H1 (cell line): ENCODE measurements at regions not wholly inside any gene's neighbourhood (a gene's known extent, or its start where the extent isn't known, plus 50 kb on each side); places are given as distances from the start of the nearest gene placed in this dataset.

ENCODE experiments used
- CTCF ChIA-PET: fragments of 300-600 bp; sonication (Branson Sonifier 250); formaldehyde crosslinking; loops from one replicate; lab custom pipeline; 2021; ENCODE audit not compliant: partially characterized antibody; lab: Charles Lee
- POLR2A ChIA-PET: fragments of 300-600 bp; sonication (Branson Sonifier 250); formaldehyde crosslinking; loops from one replicate; lab custom pipeline; 2021; ENCODE audit warnings: inconsistent platforms; ENCODE audit not compliant: partially characterized antibody; lab: Charles Lee
- DNase-seq, 2 experiments: peaks; one replicate each; pipeline versions ENCODE4 v3.0.0 to v3.0.0-alpha.2; 2010 to 2022; ENCODE audit warnings: low spot score in 2 of 2, low read depth in 1 of 2, mixed read lengths in 1 of 2
- FAIRE-seq: peaks from 2 replicates; lab custom pipeline; 2011; peaks lifted over from hg19 to GRCh38; lab: Jason Lieb, UNC
- H2AFZ ChIP-seq: 2 replicates; pipeline ENCODE4 v1.8.1; 2012; ENCODE audit warnings: low read length, inconsistent platforms
- H2AK5ac ChIP-seq: 2 replicates; pipeline ENCODE4 v1.6.1; 2013; ENCODE audit warnings: low read depth, low read length
- H2BK120ac ChIP-seq: replicated peaks from 2 replicates; pipeline ENCODE3; 2013; ENCODE audit warnings: low read depth, low read length, inconsistent platforms
- H2BK12ac ChIP-seq: 2 replicates; pipeline ENCODE4 v1.6.1; 2013; ENCODE audit warnings: low read depth, low read length
- H2BK15ac ChIP-seq: 2 replicates; pipeline ENCODE4 v1.6.1; 2013; ENCODE audit warnings: low read length
- H2BK20ac ChIP-seq: 2 replicates; pipeline ENCODE4 v1.6.1; 2013; ENCODE audit warnings: low read length
- H2BK5ac ChIP-seq: 2 replicates; pipeline ENCODE4 v1.6.1; 2013; ENCODE audit warnings: low read depth, low read length
- H3K14ac ChIP-seq: 2 replicates; pipeline ENCODE4 v1.6.1; 2013; ENCODE audit warnings: inconsistent platforms; ENCODE audit not compliant: insufficient read length
- H3K18ac ChIP-seq: 2 replicates; pipeline ENCODE4 v1.6.1; 2013; ENCODE audit warnings: low read length; ENCODE audit errors: extremely low read depth
- H3K23ac ChIP-seq: 2 replicates; pipeline ENCODE4 v1.6.1; 2013; ENCODE audit warnings: inconsistent platforms; ENCODE audit not compliant: insufficient read length
- H3K23me2 ChIP-seq: 2 replicates; pipeline ENCODE4 v1.6.1; 2013; ENCODE audit warnings: low read depth, low read length
- H3K27ac ChIP-seq: 2 replicates; pipeline ENCODE4 v1.6.1; 2011; ENCODE audit warnings: low read depth, low read length, inconsistent platforms
- H3K27me3 ChIP-seq, 4 experiments: replicated peaks in 1 of 4; 1 replicate in 1 of 4; 2 replicates in 3 of 4; pipeline versions ENCODE4 v1.6.1 to v1.8.1; 2011 to 2013; ENCODE audit warnings: low read length in 3 of 4, mild to moderate bottlenecking in 3 of 4, inconsistent platforms in 2 of 4, mixed read lengths in 2 of 4, moderate library complexity in 1 of 4; ENCODE audit not compliant: control insufficient read depth in 3 of 4, insufficient read depth in 3 of 4; ENCODE audit errors: extremely low read depth in 1 of 4
- H3K36me3 ChIP-seq, 4 experiments: 2 replicates each; pipeline versions ENCODE4 v1.6.1 to v1.8.1; 2011 to 2013; ENCODE audit warnings: mild to moderate bottlenecking in 4 of 4, low read length in 3 of 4, moderate library complexity in 2 of 4, control low read depth in 1 of 4, inconsistent platforms in 1 of 4; ENCODE audit not compliant: insufficient read depth in 4 of 4, control insufficient read depth in 2 of 4
- H3K4ac ChIP-seq: replicated peaks from 2 replicates; pipeline ENCODE3; 2013; ENCODE audit warnings: low read length, low read depth, mixed read lengths, inconsistent platforms; ENCODE audit not compliant: insufficient read length
- H3K4me1 ChIP-seq, 4 experiments: replicated peaks in 1 of 4; 1 replicate in 1 of 4; 2 replicates in 3 of 4; pipeline versions ENCODE4 v1.6.1 to v1.8.1; 2011 to 2013; ENCODE audit warnings: low read length in 3 of 4, inconsistent platforms in 2 of 4, mixed read lengths in 1 of 4; ENCODE audit not compliant: insufficient read depth in 4 of 4, control insufficient read depth in 3 of 4
- H3K4me2 ChIP-seq, 2 experiments: 2 replicates each; pipeline versions ENCODE4 v1.6.1 to v1.8.1; 2011 to 2013; ENCODE audit warnings: low read depth in 2 of 2, low read length in 2 of 2, control low read depth in 1 of 2, inconsistent platforms in 1 of 2, mild to moderate bottlenecking in 1 of 2; ENCODE audit not compliant: insufficient read depth in 1 of 2
- H3K4me3 ChIP-seq, 4 experiments: fragments of 200-600, 300-600 bp in 1 of 4; sonication (generic), shearing (Covaris generic), sonication (Bioruptor Twin) in 1 of 4; 2 replicates each; pipeline versions ENCODE4 v1.5.1 to v1.8.1; 2011 to 2016; ENCODE audit warnings: low read length in 4 of 4, low read depth in 3 of 4, control low read depth in 2 of 4, inconsistent platforms in 2 of 4, mild to moderate bottlenecking in 2 of 4, mixed read lengths in 1 of 4, moderate library complexity in 1 of 4; ENCODE audit not compliant: insufficient read depth in 2 of 4; ENCODE audit errors: extremely low read depth in 1 of 4
- H3K56ac ChIP-seq: replicated peaks from 2 replicates; pipeline ENCODE3; 2013; ENCODE audit warnings: low read depth, mild to moderate bottlenecking, mixed read lengths, low read length, inconsistent platforms; ENCODE audit not compliant: insufficient read length
- H3K79me1 ChIP-seq: 2 replicates; pipeline ENCODE4 v1.6.1; 2013; ENCODE audit warnings: low read depth, low read length, control low read depth
- H3K79me2 ChIP-seq, 2 experiments: 2 replicates each; pipeline versions ENCODE4 v1.6.1 to v1.8.1; 2012 to 2013; ENCODE audit warnings: low read length in 2 of 2, mild to moderate bottlenecking in 2 of 2, inconsistent platforms in 1 of 2; ENCODE audit not compliant: insufficient read depth in 2 of 2, control insufficient read depth in 1 of 2
- H3K9ac ChIP-seq, 4 experiments: replicated peaks in 1 of 4; 1 replicate in 1 of 4; 2 replicates in 3 of 4; pipeline versions ENCODE4 v1.6.1 to v1.8.1; 2011 to 2013; ENCODE audit warnings: low read depth in 3 of 4, low read length in 3 of 4, control low read depth in 2 of 4, mild to moderate bottlenecking in 2 of 4, moderate library complexity in 2 of 4, inconsistent platforms in 1 of 4; ENCODE audit errors: extremely low read depth in 1 of 4
- H3K9me3 ChIP-seq, 2 experiments: 2 replicates each; pipeline versions ENCODE4 v1.6.1 to v1.8.1; 2012 to 2013; ENCODE audit warnings: mild to moderate bottlenecking in 2 of 2, moderate library complexity in 2 of 2, control low read depth in 1 of 2, inconsistent platforms in 1 of 2, low read depth in 1 of 2, low read length in 1 of 2, mixed read lengths in 1 of 2; ENCODE audit not compliant: insufficient read depth in 2 of 2
- H4K20me1 ChIP-seq, 2 experiments: replicated peaks in 1 of 2; 2 replicates each; pipeline versions ENCODE3 to v1.8.1; 2011 to 2013; ENCODE audit warnings: inconsistent platforms in 2 of 2, low read length in 2 of 2, mild to moderate bottlenecking in 1 of 2; ENCODE audit not compliant: insufficient read depth in 2 of 2, control insufficient read depth in 1 of 2
- H4K5ac ChIP-seq: 2 replicates; pipeline ENCODE4 v1.6.1; 2013; ENCODE audit warnings: low read length, low read depth, mixed read lengths, inconsistent platforms; ENCODE audit not compliant: insufficient read length
- H4K8ac ChIP-seq: 2 replicates; pipeline ENCODE4 v1.8.0; 2013; ENCODE audit warnings: mild to moderate bottlenecking, moderate library complexity, low read length, inconsistent platforms; ENCODE audit not compliant: insufficient read depth; ENCODE audit errors: extremely low read depth
- H4K91ac ChIP-seq: replicated peaks from 2 replicates; pipeline ENCODE3; 2013; ENCODE audit warnings: low read length, mixed read lengths, inconsistent platforms; ENCODE audit not compliant: insufficient read length
- BRCA1 ChIP-seq: IDR thresholded peaks from 2 replicates; pipeline ENCODE4 v1.6.1; 2012; ENCODE audit warnings: low read depth, low read length, improper control_type of control experiment
- EZH2 ChIP-seq: fragments of 200-600 bp; sonication (generic); IDR thresholded peaks from 2 replicates; pipeline ENCODE4 v1.7.1; 2012; ENCODE audit warnings: low read depth, mild to moderate bottlenecking, moderate library complexity, low read length, inconsistent platforms; ENCODE audit not compliant: severe bottlenecking
- POU5F1 ChIP-seq: IDR thresholded peaks from 2 replicates; pipeline ENCODE4 v1.6.1; 2011; ENCODE audit warnings: low read depth, mild to moderate bottlenecking, low read length, moderate library complexity
- SP1 ChIP-seq: IDR thresholded peaks from 2 replicates; pipeline ENCODE4 v1.6.1; 2011; ENCODE audit warnings: low read depth, low read length
- SP2 ChIP-seq: IDR thresholded peaks from 2 replicates; pipeline ENCODE4 v1.6.1; 2012; ENCODE audit warnings: mild to moderate bottlenecking, low read length, inconsistent platforms
- TAF1 ChIP-seq: IDR thresholded peaks from 2 replicates; pipeline ENCODE4 v1.6.1; 2011; ENCODE audit warnings: mild to moderate bottlenecking, low read depth, low read length
- YY1 ChIP-seq: IDR thresholded peaks from 2 replicates; pipeline ENCODE4 v1.6.1; 2011; ENCODE audit warnings: low read depth, mild to moderate bottlenecking, low read length
- WGBS, 2 experiments: shearing (Covaris generic) in 1 of 2; methylation state at CpG; one replicate each; pipeline versions ENCODE4 v1.1.6 to v1.1.7; 2013 to 2015; ENCODE audit warnings: low lambda C conversion rate in 2 of 2, mixed read lengths in 2 of 2, inconsistent platforms in 1 of 2, low coverage in 1 of 2, missing lambda C conversion rate in 1 of 2; ENCODE audit not compliant: insufficient replicate concordance in 2 of 2, insufficient coverage in 1 of 2, insufficient read length in 1 of 2; ENCODE audit errors: extremely low coverage in 1 of 2, missing lambda C conversion rate in 1 of 2; 5-methylcytosine and 5-hydroxymethylcytosine counted together

- TF ChIP-seq SP1 (no peak), POU5F1 (no peak), BRCA1 (no peak), YY1 (no peak), EZH2 (no peak), TAF1 (no peak), SP2 (no peak)
- H2BK5ac ChIP-seq: no peak overlapping the region
- H3K14ac ChIP-seq: no peak overlapping the region
- ChIA-PET POLR2A (no interaction called here), CTCF (interaction anchor here (1.4 kb wide), 1 partner anchor 9 kb away, joined by 4 read pairs; no protein-coding TSS in a partner anchor)
- no peaks in the 10 kb centered on the region for H3K79me2 ChIP-seq
- H3K27ac ChIP-seq: no peak overlapping the region
- H3K4me2 ChIP-seq: no peak overlapping the region
- H4K5ac ChIP-seq: no peak overlapping the region
- FAIRE-seq (no peak), DNase-seq (no peak)
- H3K23me2 ChIP-seq: no peaks in the 10 kb centered on the region
- H2AK5ac ChIP-seq: no peak overlapping the region
- no peak overlapping the region for H2BK120ac ChIP-seq
- no peaks in the 10 kb centered on the region for H3K27me3 ChIP-seq
- H4K20me1 ChIP-seq: no peaks in the 10 kb centered on the region
- H3K18ac ChIP-seq: no peak overlapping the region
- H3K4me1 ChIP-seq: no peaks in the 10 kb centered on the region
- H4K91ac ChIP-seq: no peak overlapping the region
- no peak overlapping the region for H2AFZ ChIP-seq
- H3K4me3 ChIP-seq: no peak overlapping the region
- H2BK15ac ChIP-seq: no peak overlapping the region
- H2BK12ac ChIP-seq: no peak overlapping the region
- H4K8ac ChIP-seq: no peak overlapping the region
- no peak overlapping the region for H3K56ac ChIP-seq
- no peaks in the 10 kb centered on the region; a peak in 1 of 4 replicates for H3K9me3 ChIP-seq
- H3K4ac ChIP-seq: no peak overlapping the region
- H2BK20ac ChIP-seq: no peak overlapping the region
- no peaks in the 10 kb centered on the region for H3K79me1 ChIP-seq
- H3K9ac ChIP-seq: no peak overlapping the region
- no peak overlapping the region for H3K23ac ChIP-seq
- 90% methylated on average over 2 of the region's 2 CpGs; no CpG with 5 or more reads in 1 of the 2 experiments for WGBS, 2 experiments
- H3K36me3 ChIP-seq: no peaks in the 10 kb centered on the region
Measured at GRCh38 chr18:22494771-22495170, 77.1 kb upstream of the CTAGE1 start.
